Thyroid gland (tissue), 4 donors: ENCODE measurements at regions not wholly inside any gene's neighbourhood (a gene's known extent, or its start where the extent isn't known, plus 50 kb on each side); places are given as distances from the start of the nearest gene placed in this dataset.

Source experiments
- CTCF ChIP-seq, 6 experiments: fragments of 200-600 bp in 3 of 6; fragments of 450-650 bp in 3 of 6; sonication (generic) in 3 of 6; IDR thresholded peaks; one replicate each; pipeline ENCODE4 v1.5.1; 2016 to 2019; ENCODE audit warnings: antibody characterized with exemption in 6 of 6, mild to moderate bottlenecking in 2 of 6, inconsistent platforms in 1 of 6, moderate library complexity in 1 of 6
- POLR2A ChIP-seq, 2 donors: fragments of 450-650 bp; IDR thresholded peaks; one replicate each; pipeline ENCODE4 v1.6.1; 2017; ENCODE audit warnings: antibody characterized with exemption in 2 of 2, mild to moderate bottlenecking in 2 of 2, moderate library complexity in 1 of 2

- TF ChIP-seq CTCF (IDR thresholded peaks at IDR 0.05), result no peak
- TF ChIP-seq POLR2A (IDR thresholded peaks at IDR 0.05), result no peak
Measured at GRCh38 chr10:2456834-2457233, 610.5 kb upstream of the PFKP start.
